SU-DHL-6 (cell line): ENCODE measurements at regions not wholly inside any gene's neighbourhood (a gene's known extent, or its start where the extent isn't known, plus 50 kb on each side); places are given as distances from the start of the nearest gene placed in this dataset.

Experiments
- EZH2phosphoT487 ChIP-seq: fragments of 200-600 bp; sonication (generic), shearing (Covaris generic); conservative IDR thresholded peaks from 2 replicates; pipeline ENCODE4 v1.6.1; 2018; ENCODE audit warnings: mild to moderate bottlenecking, antibody characterized with exemption, low read length, moderate library complexity, mixed read lengths
- TF ChIP-seq, protein P1 (sequence below): fragments of 200-600 bp; sonication (generic); IDR thresholded peaks from one replicate; pipeline ENCODE4 v1.5.1; 2017; ENCODE audit warnings: antibody characterized with exemption, mild to moderate bottlenecking, low read length, moderate library complexity; ENCODE audit not compliant: insufficient read depth, poor library complexity, severe bottlenecking

DNA sequence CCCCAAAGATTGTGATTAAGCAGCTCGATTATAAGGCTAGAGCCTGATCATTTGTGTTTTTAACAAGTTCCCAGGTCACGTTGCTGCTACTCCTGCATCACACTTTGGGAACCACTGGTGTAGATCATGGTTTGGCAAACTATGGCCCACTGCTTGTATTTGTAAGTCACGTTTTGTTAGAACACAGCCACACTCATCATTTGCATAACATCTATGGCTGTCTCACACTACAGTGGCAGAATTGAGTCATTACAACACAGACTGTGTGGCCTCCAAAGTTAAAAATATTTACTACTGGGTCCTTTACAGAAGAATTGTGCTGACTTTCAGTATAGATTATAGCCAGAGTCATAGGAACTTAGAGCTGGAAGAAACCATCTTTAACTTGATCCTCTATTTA, 515.3 kb upstream of the PSMD7 start:
- TF ChIP-seq, protein P1, sequence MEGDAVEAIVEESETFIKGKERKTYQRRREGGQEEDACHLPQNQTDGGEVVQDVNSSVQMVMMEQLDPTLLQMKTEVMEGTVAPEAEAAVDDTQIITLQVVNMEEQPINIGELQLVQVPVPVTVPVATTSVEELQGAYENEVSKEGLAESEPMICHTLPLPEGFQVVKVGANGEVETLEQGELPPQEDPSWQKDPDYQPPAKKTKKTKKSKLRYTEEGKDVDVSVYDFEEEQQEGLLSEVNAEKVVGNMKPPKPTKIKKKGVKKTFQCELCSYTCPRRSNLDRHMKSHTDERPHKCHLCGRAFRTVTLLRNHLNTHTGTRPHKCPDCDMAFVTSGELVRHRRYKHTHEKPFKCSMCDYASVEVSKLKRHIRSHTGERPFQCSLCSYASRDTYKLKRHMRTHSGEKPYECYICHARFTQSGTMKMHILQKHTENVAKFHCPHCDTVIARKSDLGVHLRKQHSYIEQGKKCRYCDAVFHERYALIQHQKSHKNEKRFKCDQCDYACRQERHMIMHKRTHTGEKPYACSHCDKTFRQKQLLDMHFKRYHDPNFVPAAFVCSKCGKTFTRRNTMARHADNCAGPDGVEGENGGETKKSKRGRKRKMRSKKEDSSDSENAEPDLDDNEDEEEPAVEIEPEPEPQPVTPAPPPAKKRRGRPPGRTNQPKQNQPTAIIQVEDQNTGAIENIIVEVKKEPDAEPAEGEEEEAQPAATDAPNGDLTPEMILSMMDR, result no peak
- TF ChIP-seq EZH2phosphoT487, result no peak
